ENCODE measurements at regions not wholly inside any gene's neighbourhood (a gene's known extent, or its start where the extent isn't known, plus 50 kb on each side); places are given as distances from the start of the nearest gene placed in this dataset.

DNA sequence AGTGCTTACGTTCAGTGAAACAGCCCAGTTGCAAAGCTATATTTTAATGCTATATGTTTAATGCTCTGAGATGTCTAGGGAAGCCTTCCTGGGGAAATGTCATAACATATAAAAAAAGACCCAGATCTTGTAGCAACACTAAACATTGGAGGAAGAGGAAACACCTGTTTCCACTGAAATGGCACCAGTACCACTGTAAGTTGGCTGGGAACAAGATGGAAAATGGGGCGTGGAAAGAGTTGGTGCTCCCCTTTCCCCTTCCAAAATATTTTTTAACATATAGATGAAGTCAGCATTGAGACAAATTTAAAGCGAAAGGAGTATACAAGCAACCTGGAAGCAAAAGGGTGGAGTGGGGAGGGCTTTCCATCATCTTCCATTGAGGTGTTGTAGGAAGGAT lies 289.9 kb upstream of the COL8A1 start:
- no peak for DNase-seq (ENCODE audit: low read depth, low spot score)
- H3K9me3 ChIP-seq (ENCODE audit: control insufficient read depth, insufficient read depth, low read length): no peaks in the 10 kb centered on the region

DNA sequence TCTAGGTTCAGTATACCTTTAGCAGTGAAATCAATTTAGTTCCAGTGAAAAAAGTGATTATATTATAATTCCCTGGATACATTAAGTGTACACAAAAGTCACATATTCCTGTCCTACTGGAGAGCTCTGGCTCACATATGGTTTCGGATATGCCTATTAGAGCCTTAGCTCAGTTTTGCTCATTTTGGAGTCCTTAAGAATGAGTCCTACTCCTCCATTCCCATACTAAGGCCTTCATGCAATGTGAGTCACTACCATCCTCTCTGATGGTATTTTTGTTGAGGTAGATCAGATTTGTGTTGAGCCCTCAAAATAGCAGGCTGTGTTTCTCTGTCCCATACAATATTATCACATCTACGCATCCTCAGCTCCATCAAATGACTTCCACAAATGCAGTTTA lies 294.2 kb upstream of the COL8A1 start:
- Histone ChIP-seq H3K9me3 (ENCODE audit: control insufficient read depth, insufficient read depth, low read length) (no peaks in the 10 kb centered on the region), H3K4me3 (ENCODE audit: low read length) (no peak overlapping the region), H3K27ac (ENCODE audit: low read length) (no peak overlapping the region), H3K4me1 (ENCODE audit: control insufficient read depth, insufficient read depth, low read length) (no peaks in the 10 kb centered on the region), H3K36me3 (ENCODE audit: control insufficient read depth, insufficient read depth, low read length) (no peaks in the 10 kb centered on the region), H3K27me3 (ENCODE audit: control insufficient read depth, insufficient read depth, low read length) (no peaks in the 10 kb centered on the region)
- no peak for DNase-seq (ENCODE audit: low read depth, low spot score)
- WGBS (ENCODE audit: insufficient coverage, insufficient read length): no CpG with 5 or more reads among the region's 2 CpGs

More for the DNA sequence above, 289.9 kb upstream of the COL8A1 start:
- H3K4me1 ChIP-seq (ENCODE audit: control insufficient read depth, insufficient read depth, low read length): no peaks in the 10 kb centered on the region
- no CpG with 5 or more reads among the region's 3 CpGs for WGBS (ENCODE audit: insufficient coverage, insufficient read length)
- no peak overlapping the region for H3K4me3 ChIP-seq (ENCODE audit: low read length)
- H3K27me3 ChIP-seq (ENCODE audit: control insufficient read depth, insufficient read depth, low read length): no peaks in the 10 kb centered on the region
- no peak overlapping the region for H3K27ac ChIP-seq (ENCODE audit: low read length)
- no peaks in the 10 kb centered on the region for H3K36me3 ChIP-seq (ENCODE audit: control insufficient read depth, insufficient read depth, low read length)

DNA sequence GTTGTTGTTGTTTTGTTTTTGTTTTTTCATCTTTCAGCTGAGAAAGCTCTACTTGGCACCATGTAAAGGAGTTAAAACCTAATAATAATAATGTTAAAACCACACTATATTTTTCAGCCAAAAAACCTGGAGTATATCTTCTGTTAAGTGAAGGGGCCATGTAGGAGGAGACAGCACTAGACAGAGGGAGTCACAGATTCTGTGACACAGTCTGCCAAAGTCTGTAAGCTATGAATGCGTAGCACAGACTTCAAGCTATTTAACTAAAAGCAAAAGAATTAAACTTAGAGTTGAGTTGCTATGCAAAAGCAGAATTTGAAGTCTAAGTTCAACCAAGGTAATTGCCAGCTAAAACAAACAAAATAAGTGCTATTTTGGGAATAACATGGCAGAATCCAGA lies 296.0 kb upstream of the COL8A1 start:
- no peaks in the 10 kb centered on the region for H3K4me1 ChIP-seq (ENCODE audit: control insufficient read depth, insufficient read depth, low read length)
- no peaks in the 10 kb centered on the region for H3K36me3 ChIP-seq (ENCODE audit: control insufficient read depth, insufficient read depth, low read length)
- WGBS (ENCODE audit: insufficient coverage, insufficient read length): no CpG with 5 or more reads among the region's 1 CpG
- no peak overlapping the region for H3K4me3 ChIP-seq (ENCODE audit: low read length)
- DNase-seq (ENCODE audit: low read depth, low spot score): no peak
- no peaks in the 10 kb centered on the region for H3K9me3 ChIP-seq (ENCODE audit: control insufficient read depth, insufficient read depth, low read length)
- H3K27ac ChIP-seq (ENCODE audit: low read length): no peak overlapping the region
- no peaks in the 10 kb centered on the region for H3K27me3 ChIP-seq (ENCODE audit: control insufficient read depth, insufficient read depth, low read length)

- Histone ChIP-seq H3K27me3 (ENCODE audit: control insufficient read depth, insufficient read depth, low read length) (no peaks in the 10 kb centered on the region), H3K27ac (ENCODE audit: low read length) (no peak overlapping the region), H3K36me3 (ENCODE audit: control insufficient read depth, insufficient read depth, low read length) (no peaks in the 10 kb centered on the region), H3K4me1 (ENCODE audit: control insufficient read depth, insufficient read depth, low read length) (no peaks in the 10 kb centered on the region), H3K9me3 (ENCODE audit: control insufficient read depth, insufficient read depth, low read length) (no peaks in the 10 kb centered on the region), H3K4me3 (ENCODE audit: low read length) (no peak overlapping the region)
- no peak for DNase-seq (ENCODE audit: low read depth, low spot score)
- WGBS (ENCODE audit: insufficient coverage, insufficient read length): no CpG with 5 or more reads among the region's 4 CpGs
These were observed 299.2 kb upstream of the COL8A1 start for GRCh38 chr3:99339222-99339621.

DNA sequence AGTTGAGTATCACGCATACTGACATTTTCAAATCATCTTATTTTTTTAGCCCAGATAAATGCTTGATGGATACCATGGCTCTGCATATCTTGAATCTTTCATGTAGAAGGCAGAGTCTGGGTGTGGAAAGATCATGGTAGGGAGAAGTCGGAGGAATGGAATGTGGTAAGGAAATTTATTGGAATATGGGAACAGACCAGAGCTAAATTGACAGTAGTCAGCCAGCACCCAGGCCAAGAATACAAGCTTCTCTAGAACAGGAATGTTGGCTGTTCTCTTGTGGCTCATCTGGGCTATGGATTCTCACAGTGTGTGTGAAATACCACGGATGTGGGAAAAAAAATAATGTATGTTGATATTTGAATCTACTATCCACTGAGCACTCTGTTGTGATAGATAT lies 305.7 kb upstream of the COL8A1 start:
- H3K9me3 ChIP-seq (ENCODE audit: control insufficient read depth, insufficient read depth, low read length): no peaks in the 10 kb centered on the region
- no peak overlapping the region for H3K4me3 ChIP-seq (ENCODE audit: low read length)
- H3K27ac ChIP-seq (ENCODE audit: low read length): no peak overlapping the region
- no peaks in the 10 kb centered on the region for H3K27me3 ChIP-seq (ENCODE audit: control insufficient read depth, insufficient read depth, low read length)
- H3K4me1 ChIP-seq (ENCODE audit: control insufficient read depth, insufficient read depth, low read length): no peaks in the 10 kb centered on the region
- 100% methylated on average over 1 of the region's 3 CpGs for WGBS (ENCODE audit: insufficient coverage, insufficient read length)
- H3K36me3 ChIP-seq (ENCODE audit: control insufficient read depth, insufficient read depth, low read length): no peaks in the 10 kb centered on the region
- no peak for DNase-seq (ENCODE audit: low read depth, low spot score)

GRCh38 chr3:99332276-99332675 lies 306.1 kb upstream of the COL8A1 start:
- DNase-seq (ENCODE audit: low read depth, low spot score): no peak
- Histone ChIP-seq H3K4me1 (ENCODE audit: control insufficient read depth, insufficient read depth, low read length) (no peaks in the 10 kb centered on the region), H3K9me3 (ENCODE audit: control insufficient read depth, insufficient read depth, low read length) (no peaks in the 10 kb centered on the region), H3K27me3 (ENCODE audit: control insufficient read depth, insufficient read depth, low read length) (no peaks in the 10 kb centered on the region), H3K27ac (ENCODE audit: low read length) (no peak overlapping the region), H3K4me3 (ENCODE audit: low read length) (no peak overlapping the region), H3K36me3 (ENCODE audit: control insufficient read depth, insufficient read depth, low read length) (no peaks in the 10 kb centered on the region)
- WGBS (ENCODE audit: insufficient coverage, insufficient read length): no CpG with 5 or more reads among the region's 2 CpGs

- no CpG with 5 or more reads among the region's 1 CpG for WGBS (ENCODE audit: insufficient coverage, insufficient read length)
These were observed 307.4 kb upstream of the COL8A1 start for GRCh38 chr3:99330924-99331532.

GRCh38 chr3:99330281-99330680 lies 308.1 kb upstream of the COL8A1 start:
- H3K36me3 ChIP-seq (ENCODE audit: control insufficient read depth, insufficient read depth, low read length): no peaks in the 10 kb centered on the region
- H3K4me3 ChIP-seq (ENCODE audit: low read length): no peak overlapping the region
- no CpG with 5 or more reads among the region's 2 CpGs for WGBS (ENCODE audit: insufficient coverage, insufficient read length)
- DNase-seq (ENCODE audit: low read depth, low spot score): no peak
- no peaks in the 10 kb centered on the region for H3K4me1 ChIP-seq (ENCODE audit: control insufficient read depth, insufficient read depth, low read length)
- no peaks in the 10 kb centered on the region for H3K9me3 ChIP-seq (ENCODE audit: control insufficient read depth, insufficient read depth, low read length)
- no peak overlapping the region for H3K27ac ChIP-seq (ENCODE audit: low read length)
- H3K27me3 ChIP-seq (ENCODE audit: control insufficient read depth, insufficient read depth, low read length): no peaks in the 10 kb centered on the region

More at GRCh38 chr3:99330924-99331532, 307.4 kb upstream of the COL8A1 start:
- no peaks in the 10 kb centered on the region for H3K36me3 ChIP-seq (ENCODE audit: control insufficient read depth, insufficient read depth, low read length)
- no peaks in the 10 kb centered on the region for H3K4me1 ChIP-seq (ENCODE audit: control insufficient read depth, insufficient read depth, low read length)
- no peak for DNase-seq (ENCODE audit: low read depth, low spot score)
- H3K27me3 ChIP-seq (ENCODE audit: control insufficient read depth, insufficient read depth, low read length): no peaks in the 10 kb centered on the region
- H3K27ac ChIP-seq (ENCODE audit: low read length): no peak overlapping the region
- H3K9me3 ChIP-seq (ENCODE audit: control insufficient read depth, insufficient read depth, low read length): no peaks in the 10 kb centered on the region
- no peak overlapping the region for H3K4me3 ChIP-seq (ENCODE audit: low read length)

GRCh38 chr3:99325402-99325801 lies 313.0 kb upstream of the COL8A1 start:
- no peaks in the 10 kb centered on the region for H3K4me1 ChIP-seq (ENCODE audit: control insufficient read depth, insufficient read depth, low read length)
- H3K36me3 ChIP-seq (ENCODE audit: control insufficient read depth, insufficient read depth, low read length): no peaks in the 10 kb centered on the region
- H3K27ac ChIP-seq (ENCODE audit: low read length): no peak overlapping the region
- no peaks in the 10 kb centered on the region for H3K27me3 ChIP-seq (ENCODE audit: control insufficient read depth, insufficient read depth, low read length)
- no peak for DNase-seq (ENCODE audit: low read depth, low spot score)
- H3K4me3 ChIP-seq (ENCODE audit: low read length): no peak overlapping the region
- no peaks in the 10 kb centered on the region for H3K9me3 ChIP-seq (ENCODE audit: control insufficient read depth, insufficient read depth, low read length)
- no CpG with 5 or more reads among the region's 4 CpGs for WGBS (ENCODE audit: insufficient coverage, insufficient read length)

DNA sequence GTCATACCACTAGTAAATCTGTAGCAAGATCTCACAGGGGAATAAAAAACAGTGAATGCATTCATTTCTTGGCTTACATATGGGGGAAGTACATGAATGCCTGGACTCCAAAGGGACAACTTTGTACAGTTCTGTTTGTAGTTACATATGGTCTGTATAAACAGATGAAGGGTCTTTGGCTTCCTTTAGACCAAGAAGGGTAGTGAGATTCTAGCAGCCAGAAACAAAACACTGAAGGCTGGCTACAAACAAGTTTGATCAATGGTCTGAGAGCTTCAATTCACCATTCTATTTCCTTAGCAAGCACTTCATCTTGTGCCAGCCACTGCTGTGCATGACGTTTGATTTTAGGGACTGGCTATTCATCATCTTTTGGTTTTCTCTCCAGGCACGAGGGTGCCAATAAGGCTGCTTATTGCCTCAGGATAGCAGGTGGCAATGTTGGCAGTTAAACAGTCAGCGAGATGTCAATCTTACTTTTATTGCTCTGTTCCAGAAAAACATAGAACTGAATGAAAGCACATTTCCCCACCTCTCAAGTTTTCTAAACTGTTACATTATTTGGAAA lies 313.7 kb upstream of the COL8A1 start:
- Histone ChIP-seq H3K4me3 (ENCODE audit: low read length) (no peak overlapping the region), H3K27ac (ENCODE audit: low read length) (no peak overlapping the region), H3K4me1 (ENCODE audit: control insufficient read depth, insufficient read depth, low read length) (no peaks in the 10 kb centered on the region), H3K27me3 (ENCODE audit: control insufficient read depth, insufficient read depth, low read length) (no peaks in the 10 kb centered on the region), H3K9me3 (ENCODE audit: control insufficient read depth, insufficient read depth, low read length) (no peaks in the 10 kb centered on the region), H3K36me3 (ENCODE audit: control insufficient read depth, insufficient read depth, low read length) (no peaks in the 10 kb centered on the region)
- no CpG with 5 or more reads among the region's 3 CpGs for WGBS (ENCODE audit: insufficient coverage, insufficient read length)
- no peak for DNase-seq (ENCODE audit: low read depth, low spot score)

GRCh38 chr3:99323940-99324339 lies 314.5 kb upstream of the COL8A1 start:
- Histone ChIP-seq H3K36me3 (ENCODE audit: control insufficient read depth, insufficient read depth, low read length) (no peaks in the 10 kb centered on the region), H3K4me3 (ENCODE audit: low read length) (no peak overlapping the region), H3K27me3 (ENCODE audit: control insufficient read depth, insufficient read depth, low read length) (no peaks in the 10 kb centered on the region), H3K4me1 (ENCODE audit: control insufficient read depth, insufficient read depth, low read length) (no peaks in the 10 kb centered on the region), H3K9me3 (ENCODE audit: control insufficient read depth, insufficient read depth, low read length) (no peaks in the 10 kb centered on the region), H3K27ac (ENCODE audit: low read length) (no peak overlapping the region)
- WGBS (ENCODE audit: insufficient coverage, insufficient read length): no CpG with 5 or more reads among the region's 1 CpG
- no peak for DNase-seq (ENCODE audit: low read depth, low spot score)
